Kidney epithelial cell (primary cell): ENCODE measurements at regions not wholly inside any gene's neighbourhood (a gene's known extent, or its start where the extent isn't known, plus 50 kb on each side); places are given as distances from the start of the nearest gene placed in this dataset.
"Not testable (repeated sequence)": the region's sequence is repeated elsewhere in the genome, so short reads cannot be mapped to it uniquely, and the experiment has no call there.

Source experiments
- DNase-seq: peaks from one replicate; pipeline ENCODE4 v3.0.0-alpha.2; 2010; ENCODE audit warnings: low read depth
- H3K27me3 ChIP-seq: 2 replicates; pipeline ENCODE4 v1.6.0; 2011; ENCODE audit warnings: low read length; ENCODE audit not compliant: control insufficient read depth, insufficient read depth
- H3K36me3 ChIP-seq: 2 replicates; pipeline ENCODE4 v1.5.1; 2011; ENCODE audit warnings: low read length; ENCODE audit not compliant: control insufficient read depth, insufficient read depth
- H3K4me3 ChIP-seq: 2 replicates; pipeline ENCODE4 v1.5.1; 2011; ENCODE audit warnings: low read depth, mild to moderate bottlenecking, control low read depth, low read length
- CTCF ChIP-seq: IDR thresholded peaks from 2 replicates; pipeline ENCODE4 v1.5.1; 2011; ENCODE audit warnings: mild to moderate bottlenecking, moderate library complexity, low read length, control low read depth, inconsistent platforms; ENCODE audit not compliant: insufficient read depth, poor library complexity, severe bottlenecking

- H3K36me3 ChIP-seq = no peaks in the 10 kb centered on the region
- DNase-seq = no peak
- TF ChIP-seq CTCF = no peak
- no peak overlapping the region for H3K4me3 ChIP-seq
- H3K27me3 ChIP-seq = no peaks in the 10 kb centered on the region
Measured at GRCh38 chrX:137882960-137883359, 317.0 kb downstream of the ZIC3 start.

- not testable (repeated sequence) for DNase-seq, H3K36me3 ChIP-seq, H3K27me3 ChIP-seq, H3K4me3 ChIP-seq
Measured at GRCh38 chrX:137884813-137885212, 318.9 kb downstream of the ZIC3 start.

GRCh38 chrX:137891431-137891830, 325.5 kb downstream of the ZIC3 start:
- Histone ChIP-seq H3K36me3 (no peaks in the 10 kb centered on the region), H3K4me3 (no peak overlapping the region), H3K27me3 (no peaks in the 10 kb centered on the region)
- TF ChIP-seq CTCF = no peak
- no peak for DNase-seq

GRCh38 chrX:137896123-137896522, 330.2 kb downstream of the ZIC3 start:
- no peak for DNase-seq
- TF ChIP-seq CTCF = no peak
- H3K27me3 ChIP-seq = no peaks in the 10 kb centered on the region
- H3K4me3 ChIP-seq = no peak overlapping the region
- no peaks in the 10 kb centered on the region for H3K36me3 ChIP-seq

GRCh38 chrX:137915466-137915865, 349.5 kb downstream of the ZIC3 start:
- TF ChIP-seq CTCF = no peak
- no peaks in the 10 kb centered on the region for H3K36me3 ChIP-seq
- no peak for DNase-seq
- H3K4me3 ChIP-seq = no peak overlapping the region
- no peaks in the 10 kb centered on the region for H3K27me3 ChIP-seq

GRCh38 chrX:137916090-137916746, 350.3 kb downstream of the ZIC3 start:
- TF ChIP-seq CTCF = no peak
- no peak overlapping the region for H3K4me3 ChIP-seq
- DNase-seq = no peak
- no peaks in the 10 kb centered on the region for H3K27me3 ChIP-seq
- no peaks in the 10 kb centered on the region for H3K36me3 ChIP-seq
